ENCODE measurements at regions not wholly inside any gene's neighbourhood (a gene's known extent, or its start where the extent isn't known, plus 50 kb on each side); places are given as distances from the start of the nearest gene placed in this dataset.
"Not testable (repeated sequence)": the region's sequence is repeated elsewhere in the genome, so short reads cannot be mapped to it uniquely, and the experiment has no call there.

- no peak for DNase-seq (ENCODE audit: low spot score)
- BruUV-seq (replicated peaks) = no TSS peak
- no peak overlapping the region for H3K4me3 ChIP-seq (ENCODE audit: low read depth, low read length, poor library complexity, severe bottlenecking)
- no peaks in the 10 kb centered on the region for H3K27me3 ChIP-seq (replicated peaks; ENCODE audit: insufficient read depth, low read depth, low read length, poor library complexity)
- ChIA-PET CTCF (no interaction called here), POLR2A (ENCODE audit: low non-redundant PET) (no interaction called here)
- H3K36me3 ChIP-seq (ENCODE audit: insufficient read depth, low read length, poor library complexity, severe bottlenecking) = no peaks in the 10 kb centered on the region
- intact Hi-C loops (cut with micrococcal nuclease; ENCODE audit: unreplicated experiment) = no loop called here
- no peak overlapping the region for H3K27ac ChIP-seq (ENCODE audit: low read depth, low read length, poor library complexity, severe bottlenecking)
- no peak for TF ChIP-seq CTCF (conservative IDR thresholded peaks at IDR 0.05; ENCODE audit: low read depth, low read length)
- TF ChIP-seq EZH2 (IDR thresholded peaks at IDR 0.05; ENCODE audit: borderline replicate concordance, low read depth, low read length, poor library complexity, severe bottlenecking) = no peak
- H3K9me3 ChIP-seq (ENCODE audit: low read depth, low read length, poor library complexity, severe bottlenecking) = peaks cover 2% of the 10 kb centered on the region
- no peaks in the 10 kb centered on the region for H3K4me1 ChIP-seq (ENCODE audit: insufficient read depth, low read length, poor library complexity, severe bottlenecking)
Measured at GRCh38 chr10:65100146-65100545, 1578.9 kb downstream of the REEP3 start.

GRCh38 chr10:65100881-65101280 is 1579.7 kb downstream of the REEP3 start:
- CTCF ChIA-PET; H3K27ac ChIP-seq (ENCODE audit: low read depth, low read length, poor library complexity, severe bottlenecking); intact Hi-C loops (cut with micrococcal nuclease; ENCODE audit: unreplicated experiment); H3K36me3 ChIP-seq (ENCODE audit: insufficient read depth, low read length, poor library complexity, severe bottlenecking); H3K4me1 ChIP-seq (ENCODE audit: insufficient read depth, low read length, poor library complexity, severe bottlenecking); BruUV-seq (replicated peaks); H3K27me3 ChIP-seq (replicated peaks; ENCODE audit: insufficient read depth, low read depth, low read length, poor library complexity); H3K4me3 ChIP-seq (ENCODE audit: low read depth, low read length, poor library complexity, severe bottlenecking); H3K9me3 ChIP-seq (ENCODE audit: low read depth, low read length, poor library complexity, severe bottlenecking); POLR2A ChIA-PET (ENCODE audit: low non-redundant PET); DNase-seq (ENCODE audit: low spot score): not testable (repeated sequence)

- no peak for DNase-seq (ENCODE audit: low spot score)
- H3K4me3 ChIP-seq (ENCODE audit: low read depth, low read length, poor library complexity, severe bottlenecking) = no peak overlapping the region
- no peaks in the 10 kb centered on the region for H3K4me1 ChIP-seq (ENCODE audit: insufficient read depth, low read length, poor library complexity, severe bottlenecking)
- no peaks in the 10 kb centered on the region for H3K9me3 ChIP-seq (ENCODE audit: low read depth, low read length, poor library complexity, severe bottlenecking)
- no peaks in the 10 kb centered on the region for H3K27me3 ChIP-seq (replicated peaks; ENCODE audit: insufficient read depth, low read depth, low read length, poor library complexity)
- ChIA-PET POLR2A (ENCODE audit: low non-redundant PET) (no interaction called here), CTCF (no interaction called here)
- intact Hi-C loops (cut with micrococcal nuclease; ENCODE audit: unreplicated experiment) = no loop called here
- no TSS peak for BruUV-seq (replicated peaks)
- H3K36me3 ChIP-seq (ENCODE audit: insufficient read depth, low read length, poor library complexity, severe bottlenecking) = no peaks in the 10 kb centered on the region
- H3K27ac ChIP-seq (ENCODE audit: low read depth, low read length, poor library complexity, severe bottlenecking) = no peak overlapping the region
- no peak for TF ChIP-seq EZH2 (IDR thresholded peaks at IDR 0.05; ENCODE audit: borderline replicate concordance, low read depth, low read length, poor library complexity, severe bottlenecking)
- TF ChIP-seq CTCF (conservative IDR thresholded peaks at IDR 0.05; ENCODE audit: low read depth, low read length) = no peak
Measured at GRCh38 chr10:65110009-65110408, 1588.8 kb downstream of the REEP3 start.

- POLR2A ChIA-PET (ENCODE audit: low non-redundant PET); CTCF ChIA-PET; DNase-seq (ENCODE audit: low spot score); H3K27me3 ChIP-seq (replicated peaks; ENCODE audit: insufficient read depth, low read depth, low read length, poor library complexity); H3K4me3 ChIP-seq (ENCODE audit: low read depth, low read length, poor library complexity, severe bottlenecking); intact Hi-C loops (cut with micrococcal nuclease; ENCODE audit: unreplicated experiment); H3K9me3 ChIP-seq (ENCODE audit: low read depth, low read length, poor library complexity, severe bottlenecking); H3K4me1 ChIP-seq (ENCODE audit: insufficient read depth, low read length, poor library complexity, severe bottlenecking); BruUV-seq (replicated peaks); H3K27ac ChIP-seq (ENCODE audit: low read depth, low read length, poor library complexity, severe bottlenecking); H3K36me3 ChIP-seq (ENCODE audit: insufficient read depth, low read length, poor library complexity, severe bottlenecking): not testable (repeated sequence)
Measured at GRCh38 chr10:65111059-65111458, 1589.9 kb downstream of the REEP3 start.

All from A673 (cell line).